Uterus (tissue), 3 donors: ENCODE measurements at regions not wholly inside any gene's neighbourhood (a gene's known extent, or its start where the extent isn't known, plus 50 kb on each side); places are given as distances from the start of the nearest gene placed in this dataset.

Source experiments
- DNase-seq, 2 donors: peaks; one replicate each; pipeline ENCODE4 v3.0.0-alpha.2; 2019 to 2020
- H3K27ac ChIP-seq, 2 donors: fragments of 200-600 bp; sonication (generic); 1 replicate in 1 of 2; 2 replicates in 1 of 2; pipeline ENCODE4 v1.5.1; 2016 to 2018
- H3K27me3 ChIP-seq, 2 donors: fragments of 200-600 bp; sonication (generic); one replicate each; pipeline ENCODE4 v1.5.1; 2018 to 2019; ENCODE audit warnings: control low read depth in 1 of 2
- H3K36me3 ChIP-seq, 2 donors: fragments of 200-600 bp; sonication (generic); one replicate each; pipeline ENCODE4 v1.5.1; 2019; ENCODE audit warnings: control low read depth in 1 of 2
- H3K4me1 ChIP-seq, 2 donors: fragments of 200-600 bp; sonication (generic); one replicate each; pipeline ENCODE4 v1.5.1; 2018 to 2019; ENCODE audit warnings: control low read depth in 1 of 2
- H3K4me3 ChIP-seq, 2 donors: fragments of 200-600 bp; sonication (generic); 1 replicate in 1 of 2; 2 replicates in 1 of 2; pipeline ENCODE4 v1.5.1; 2018 to 2019; ENCODE audit warnings: mild to moderate bottlenecking in 1 of 2
- H3K9me3 ChIP-seq, 2 donors: fragments of 200-600 bp; sonication (generic); one replicate each; pipeline ENCODE4 v1.5.1; 2019; ENCODE audit warnings: control low read depth in 1 of 2
- POLR2A ChIP-seq, 2 donors: fragments of 450-650 bp; IDR thresholded peaks; one replicate each; pipeline ENCODE4 v1.6.1; 2016; ENCODE audit warnings: antibody characterized with exemption in 2 of 2, mild to moderate bottlenecking in 1 of 2, moderate library complexity in 1 of 2
- intact Hi-C: fragments of 100-400 bp; cut with DNase I; formaldehyde crosslinking; loops from one replicate; pipeline ENCODE4 v1.15.1; 2023; ENCODE audit warnings: low total_unique reads
- TF ChIP-seq, protein P1 (sequence below), 4 experiments: fragments of 200-600 bp in 2 of 4; fragments of 450-650 bp in 2 of 4; sonication (generic) in 2 of 4; IDR thresholded peaks; one replicate each; pipeline ENCODE4 v1.5.1; 2016 to 2019; ENCODE audit warnings: antibody characterized with exemption in 4 of 4, mild to moderate bottlenecking in 2 of 4, moderate library complexity in 1 of 4
- donor health status: DM: yes; HTN: yes; CAD: no.

GRCh38 chr12:67558775-67559174 lies 89.8 kb upstream of the DYRK2 start:
- no peaks in the 10 kb centered on the region for H3K27me3 ChIP-seq
- no peak overlapping the region for H3K4me3 ChIP-seq
- no peak overlapping the region for H3K27ac ChIP-seq
- no peaks in the 10 kb centered on the region for H3K9me3 ChIP-seq
- no peak for TF ChIP-seq POLR2A (IDR thresholded peaks at IDR 0.05)
- TF ChIP-seq, protein P1, sequence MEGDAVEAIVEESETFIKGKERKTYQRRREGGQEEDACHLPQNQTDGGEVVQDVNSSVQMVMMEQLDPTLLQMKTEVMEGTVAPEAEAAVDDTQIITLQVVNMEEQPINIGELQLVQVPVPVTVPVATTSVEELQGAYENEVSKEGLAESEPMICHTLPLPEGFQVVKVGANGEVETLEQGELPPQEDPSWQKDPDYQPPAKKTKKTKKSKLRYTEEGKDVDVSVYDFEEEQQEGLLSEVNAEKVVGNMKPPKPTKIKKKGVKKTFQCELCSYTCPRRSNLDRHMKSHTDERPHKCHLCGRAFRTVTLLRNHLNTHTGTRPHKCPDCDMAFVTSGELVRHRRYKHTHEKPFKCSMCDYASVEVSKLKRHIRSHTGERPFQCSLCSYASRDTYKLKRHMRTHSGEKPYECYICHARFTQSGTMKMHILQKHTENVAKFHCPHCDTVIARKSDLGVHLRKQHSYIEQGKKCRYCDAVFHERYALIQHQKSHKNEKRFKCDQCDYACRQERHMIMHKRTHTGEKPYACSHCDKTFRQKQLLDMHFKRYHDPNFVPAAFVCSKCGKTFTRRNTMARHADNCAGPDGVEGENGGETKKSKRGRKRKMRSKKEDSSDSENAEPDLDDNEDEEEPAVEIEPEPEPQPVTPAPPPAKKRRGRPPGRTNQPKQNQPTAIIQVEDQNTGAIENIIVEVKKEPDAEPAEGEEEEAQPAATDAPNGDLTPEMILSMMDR (IDR thresholded peaks at IDR 0.05), result no peak
- DNase-seq, result no peak
- H3K4me1 ChIP-seq, result no peaks in the 10 kb centered on the region
- H3K36me3 ChIP-seq, result no peaks in the 10 kb centered on the region
- intact Hi-C loops, result no loop called here

- no peaks in the 10 kb centered on the region for H3K9me3 ChIP-seq
- H3K4me1 ChIP-seq, result no peaks in the 10 kb centered on the region
- H3K27me3 ChIP-seq, result no peaks in the 10 kb centered on the region
Observed at GRCh38 chr12:67559751-67560150, 88.8 kb upstream of the DYRK2 start.

GRCh38 chr12:67562513-67563287 lies 85.8 kb upstream of the DYRK2 start:
- H3K4me1 ChIP-seq, result no peaks in the 10 kb centered on the region
- no peaks in the 10 kb centered on the region for H3K36me3 ChIP-seq
- TF ChIP-seq, protein P1 (IDR thresholded peaks at IDR 0.05), result no peak
- TF ChIP-seq POLR2A (IDR thresholded peaks at IDR 0.05), result no peak
- no peaks in the 10 kb centered on the region for H3K27me3 ChIP-seq
- no peaks in the 10 kb centered on the region for H3K9me3 ChIP-seq
- H3K4me3 ChIP-seq, result no peak overlapping the region
- DNase-seq, result no peak
- intact Hi-C loops, result no loop called here
- H3K27ac ChIP-seq, result no peak overlapping the region

More at GRCh38 chr12:67559751-67560150, 88.8 kb upstream of the DYRK2 start:
- H3K27ac ChIP-seq, result no peak overlapping the region
- H3K36me3 ChIP-seq, result no peaks in the 10 kb centered on the region
- intact Hi-C loops, result no loop called here
- DNase-seq, result no peak
- TF ChIP-seq POLR2A (IDR thresholded peaks at IDR 0.05), result no peak
- TF ChIP-seq, protein P1 (IDR thresholded peaks at IDR 0.05), result no peak
- H3K4me3 ChIP-seq, result no peak overlapping the region

DNA sequence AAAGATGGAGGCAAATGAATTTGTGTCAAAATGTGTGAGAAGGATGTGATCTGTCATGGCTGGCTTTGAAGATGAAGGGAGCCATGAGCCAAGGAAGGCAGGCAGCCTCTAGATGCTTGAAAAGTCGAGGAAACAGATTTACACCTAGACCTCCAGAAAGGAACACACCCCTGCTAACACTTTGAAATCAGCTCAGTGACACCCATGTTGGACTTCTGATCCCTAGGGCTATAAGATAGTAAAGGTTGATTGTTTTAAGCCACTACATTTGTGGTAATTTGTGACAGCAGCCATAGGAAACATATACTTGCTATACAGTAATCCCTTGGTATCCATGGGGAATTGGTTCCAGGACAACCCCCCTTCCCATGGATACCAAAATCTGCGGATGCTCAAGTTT lies 80.5 kb upstream of the DYRK2 start:
- Histone ChIP-seq H3K9me3 (no peaks in the 10 kb centered on the region), H3K4me3 (no peak overlapping the region), H3K4me1 (no peaks in the 10 kb centered on the region), H3K27me3 (no peaks in the 10 kb centered on the region), H3K36me3 (no peaks in the 10 kb centered on the region), H3K27ac (no peak overlapping the region)
- TF ChIP-seq POLR2A (IDR thresholded peaks at IDR 0.05), result no peak
- TF ChIP-seq, protein P1 (IDR thresholded peaks at IDR 0.05), result no peak
- DNase-seq, result no peak
- intact Hi-C loops, result no loop called here

GRCh38 chr12:67572492-67572891 lies 76.1 kb upstream of the DYRK2 start:
- no peaks in the 10 kb centered on the region for H3K9me3 ChIP-seq
- H3K4me1 ChIP-seq, result no peaks in the 10 kb centered on the region
- H3K27ac ChIP-seq, result no peak overlapping the region
- no peaks in the 10 kb centered on the region for H3K27me3 ChIP-seq
- no peak for TF ChIP-seq POLR2A (IDR thresholded peaks at IDR 0.05)
- H3K4me3 ChIP-seq, result no peak overlapping the region
- intact Hi-C loops, result no loop called here
- DNase-seq, result no peak
- no peaks in the 10 kb centered on the region for H3K36me3 ChIP-seq
